HepG2 (cell line): ENCODE measurements at regions not wholly inside any gene's neighbourhood (a gene's known extent, or its start where the extent isn't known, plus 50 kb on each side); places are given as distances from the start of the nearest gene placed in this dataset.

Source experiments
- ATAC-seq: fragments of 200-7000 bp; cut with Tn5 transposase; 3 replicates; pipeline ENCODE4 v1.9.1; 2020; ENCODE audit warnings: mild to moderate bottlenecking, moderate library complexity
- BruUV-seq: library from RNA; stranded (reverse); fragments of 400-500 nt; replicated peaks from 2 replicates; lab custom pipeline; 2021; lab: Mats Ljungman, UMichigan
- CTCF ChIA-PET: fragments of 300-600 bp; formaldehyde crosslinking; extraction: SDS; loops from one replicate; lab custom pipeline; 2021; ENCODE audit warnings: low total read pairs, inconsistent platforms, low intra/inter-chr PET ratio; lab: Yijun Ruan, JAX
- POLR2A ChIA-PET: fragments of 350-600 bp; sonication (Branson Sonifier 250); formaldehyde crosslinking; loops from one replicate; lab custom pipeline; 2020; ENCODE audit warnings: antibody characterized with exemption, inconsistent platforms; lab: Yijun Ruan, JAX
- DNase-seq: peaks from one replicate; pipeline ENCODE4 v3.0.0-alpha.2; 2015; ENCODE audit warnings: low spot score
- FAIRE-seq: peaks from 3 replicates; lab custom pipeline; 2011; peaks lifted over from hg19 to GRCh38; lab: Jason Lieb, UNC
- H2AFZ ChIP-seq: one replicate; pipeline ENCODE4 v1.6.1; 2011; ENCODE audit warnings: low read length, inconsistent platforms
- H3K27ac ChIP-seq: fragments of 300-600 bp; 3 replicates; pipeline ENCODE4 v1.8.0; 2011; ENCODE audit warnings: mixed run types, mild to moderate bottlenecking, mixed read lengths, low read length, inconsistent platforms; ENCODE audit not compliant: insufficient read depth; ENCODE audit errors: extremely low read length
- H3K27me3 ChIP-seq, 2 experiments: fragments of 200-600 bp in 1 of 2; 2 replicates in 1 of 2; 3 replicates in 1 of 2; pipeline versions ENCODE4 v1.6.0 to v1.8.0; 2011; ENCODE audit warnings: low read length in 2 of 2, mild to moderate bottlenecking in 2 of 2, moderate library complexity in 2 of 2, inconsistent platforms in 1 of 2; ENCODE audit not compliant: insufficient read depth in 2 of 2, control insufficient read depth in 1 of 2
- H3K36me3 ChIP-seq, 2 experiments: fragments of 200-600 bp in 1 of 2; replicated peaks in 1 of 2; 2 replicates in 1 of 2; 3 replicates in 1 of 2; pipeline versions ENCODE4 v1.5.1 to v1.8.0; 2011; ENCODE audit warnings: low read length in 2 of 2, inconsistent platforms in 1 of 2; ENCODE audit not compliant: insufficient read depth in 2 of 2, control insufficient read depth in 1 of 2
- H3K4me1 ChIP-seq: 2 replicates; pipeline ENCODE4 v1.5.1; 2012; ENCODE audit warnings: low read length, inconsistent platforms; ENCODE audit not compliant: insufficient read depth
- H3K4me2 ChIP-seq: 2 replicates; pipeline ENCODE4 v1.6.0; 2011; ENCODE audit warnings: low read depth, low read length, inconsistent platforms
- H3K4me3 ChIP-seq, 3 experiments: fragments of 200-600 bp in 1 of 3; sonication (generic), shearing (Covaris generic) in 1 of 3; replicated peaks in 1 of 3; 2 replicates each; pipeline ENCODE4 v1.5.1; 2011 to 2016; ENCODE audit warnings: low read length in 3 of 3, inconsistent platforms in 2 of 3, low read depth in 2 of 3, mild to moderate bottlenecking in 2 of 3, control low read depth in 1 of 3, mixed read lengths in 1 of 3; ENCODE audit not compliant: insufficient read depth in 1 of 3
- H3K79me2 ChIP-seq: one replicate; pipeline ENCODE4 v1.6.1; 2011; ENCODE audit warnings: low read length, inconsistent platforms; ENCODE audit not compliant: insufficient read depth
- H3K9ac ChIP-seq: 2 replicates; pipeline ENCODE4 v1.6.0; 2011; ENCODE audit warnings: mild to moderate bottlenecking, low read depth, low read length, inconsistent platforms; ENCODE audit not compliant: insufficient read depth
- H3K9me3 ChIP-seq: 2 replicates; pipeline ENCODE4 v1.5.1; 2012; ENCODE audit warnings: mild to moderate bottlenecking, low read length
- H4K20me1 ChIP-seq: 2 replicates; pipeline ENCODE4 v1.6.0; 2011; ENCODE audit warnings: inconsistent platforms, mild to moderate bottlenecking, low read length, moderate library complexity; ENCODE audit not compliant: insufficient read depth
- HMG20B ChIP-seq: conservative IDR thresholded peaks from 2 replicates; pipeline ENCODE4 v1.6.1; 2016; ENCODE audit warnings: missing genetic modification reagents, missing compliant biosample characterization
- NAIF1 ChIP-seq: sonication (generic); formaldehyde crosslinking; IDR thresholded peaks from 2 replicates; pipeline ENCODE4 v1.5.0; 2020; ENCODE audit warnings: mild to moderate bottlenecking, missing genetic modification reagents, borderline replicate concordance
- NR1H2 ChIP-seq: sonication (generic); formaldehyde crosslinking; IDR thresholded peaks from 2 replicates; pipeline ENCODE4 v1.8.1; 2022; ENCODE audit warnings: low read depth, missing genetic modification reagents, borderline replicate concordance
- REXO4 ChIP-seq: sonication (generic); formaldehyde crosslinking; IDR thresholded peaks from 2 replicates; pipeline ENCODE4 v1.8.0; 2022; ENCODE audit warnings: missing genetic modification reagents, mild to moderate bottlenecking, borderline replicate concordance
- SNRNP70 ChIP-seq: fragments of 200-400 bp; formaldehyde crosslinking; IDR thresholded peaks from 2 replicates; pipeline ENCODE4 v1.6.1; 2017; ENCODE audit warnings: mild to moderate bottlenecking, low read depth, low read length, moderate library complexity
- SOX6 ChIP-seq, 2 experiments: fragments of 450-650 bp in 1 of 2; sonication (generic) in 1 of 2; formaldehyde crosslinking in 1 of 2; IDR thresholded peaks; 2 replicates each; pipeline versions ENCODE4 v1.4.0 to v1.6.1; 2017 to 2020; ENCODE audit warnings: antibody characterized with exemption in 1 of 2, mild to moderate bottlenecking in 1 of 2, missing genetic modification reagents in 1 of 2
- ZHX2 ChIP-seq, 2 experiments: sonication (generic) in 1 of 2; formaldehyde crosslinking in 1 of 2; IDR thresholded peaks; 2 replicates each; pipeline versions ENCODE4 v1.6.1 to v1.9.0; 2014 to 2022; ENCODE audit warnings: antibody characterized with exemption in 1 of 2, borderline replicate concordance in 1 of 2, inconsistent platforms in 1 of 2, low read depth in 1 of 2, missing genetic modification reagents in 1 of 2
- ZIK1 ChIP-seq: sonication (generic); formaldehyde crosslinking; IDR thresholded peaks from 2 replicates; pipeline ENCODE4 v1.5.0; 2020; ENCODE audit warnings: mild to moderate bottlenecking, low read depth, missing genetic modification reagents, borderline replicate concordance
- ZNF12 ChIP-seq: sonication (generic); formaldehyde crosslinking; IDR thresholded peaks from 2 replicates; pipeline ENCODE4 v1.5.0; 2020; ENCODE audit warnings: missing genetic modification reagents
- ZNF20 ChIP-seq: sonication (generic); formaldehyde crosslinking; IDR thresholded peaks from 2 replicates; pipeline ENCODE4 v1.4.0; 2020; ENCODE audit warnings: mild to moderate bottlenecking, moderate library complexity, missing genetic modification reagents
- ZNF282 ChIP-seq: fragments of 450-650 bp; IDR thresholded peaks from 2 replicates; pipeline ENCODE4 v1.6.1; 2018; ENCODE audit not compliant: partially characterized antibody
- ZNF703 ChIP-seq: sonication (generic); formaldehyde crosslinking; IDR thresholded peaks from 2 replicates; pipeline ENCODE4 v1.5.1; 2020; ENCODE audit warnings: missing genetic modification reagents, mild to moderate bottlenecking, moderate library complexity, borderline replicate concordance
- ZNF770 ChIP-seq: sonication (generic); formaldehyde crosslinking; IDR thresholded peaks from 2 replicates; pipeline ENCODE4 v1.5.0; 2020; ENCODE audit warnings: mild to moderate bottlenecking, missing genetic modification reagents
- WGBS: methylation state at CpG from one replicate; pipeline ENCODE4 v1.1.6; 2017; ENCODE audit warnings: low lambda C conversion rate; 5-methylcytosine and 5-hydroxymethylcytosine counted together
- in situ Hi-C: cut with HindIII; loops from 2 replicates; pipeline ENCODE4 v1.10.0; 2017; ENCODE audit warnings: low pct_unique_long_range_greater_than_20kb; ENCODE audit not compliant: extremely low pct_ligation_motif_present
- intact Hi-C: fragments of 100-400 bp; cut with micrococcal nuclease; formaldehyde crosslinking; loops from one replicate; pipeline ENCODE4 v1.10.0; 2022; ENCODE audit not compliant: unreplicated experiment
- TF ChIP-seq, protein P1 (sequence below): sonication (generic); formaldehyde crosslinking; IDR thresholded peaks from 2 replicates; pipeline ENCODE4; 2020; ENCODE audit warnings: missing genetic modification reagents, mild to moderate bottlenecking, borderline replicate concordance

GRCh38 chr20:23294166-23294565 lies 56.4 kb upstream of the NXT1 start:
- POLR2A ChIA-PET = no interaction called here
- no peak for FAIRE-seq
- TF ChIP-seq ZHX2 (IDR thresholded peaks at IDR 0.05; ENCODE audit: low read depth) (no peak), ZHX2 (CRISPR knock-in tag; IDR thresholded peaks at IDR 0.05; ENCODE audit: borderline replicate concordance) (no peak), ZNF282 (no peak), ZNF20 (CRISPR knock-in tag) (no peak), ZNF703 (CRISPR knock-in tag) (no peak), SOX6 (IDR thresholded peaks at IDR 0.05) (no peak), SOX6 (CRISPR knock-in tag; IDR thresholded peaks at IDR 0.05) (no peak), REXO4 (CRISPR knock-in tag) (no peak), ZIK1 (CRISPR knock-in tag) (no peak), ZNF770 (CRISPR knock-in tag) (no peak), HMG20B (CRISPR knock-in tag) (no peak), SNRNP70 (no peak), ZNF12 (CRISPR knock-in tag) (no peak), NR1H2 (CRISPR knock-in tag) (no peak), NAIF1 (CRISPR knock-in tag) (no peak)
- TF ChIP-seq, protein P1, sequence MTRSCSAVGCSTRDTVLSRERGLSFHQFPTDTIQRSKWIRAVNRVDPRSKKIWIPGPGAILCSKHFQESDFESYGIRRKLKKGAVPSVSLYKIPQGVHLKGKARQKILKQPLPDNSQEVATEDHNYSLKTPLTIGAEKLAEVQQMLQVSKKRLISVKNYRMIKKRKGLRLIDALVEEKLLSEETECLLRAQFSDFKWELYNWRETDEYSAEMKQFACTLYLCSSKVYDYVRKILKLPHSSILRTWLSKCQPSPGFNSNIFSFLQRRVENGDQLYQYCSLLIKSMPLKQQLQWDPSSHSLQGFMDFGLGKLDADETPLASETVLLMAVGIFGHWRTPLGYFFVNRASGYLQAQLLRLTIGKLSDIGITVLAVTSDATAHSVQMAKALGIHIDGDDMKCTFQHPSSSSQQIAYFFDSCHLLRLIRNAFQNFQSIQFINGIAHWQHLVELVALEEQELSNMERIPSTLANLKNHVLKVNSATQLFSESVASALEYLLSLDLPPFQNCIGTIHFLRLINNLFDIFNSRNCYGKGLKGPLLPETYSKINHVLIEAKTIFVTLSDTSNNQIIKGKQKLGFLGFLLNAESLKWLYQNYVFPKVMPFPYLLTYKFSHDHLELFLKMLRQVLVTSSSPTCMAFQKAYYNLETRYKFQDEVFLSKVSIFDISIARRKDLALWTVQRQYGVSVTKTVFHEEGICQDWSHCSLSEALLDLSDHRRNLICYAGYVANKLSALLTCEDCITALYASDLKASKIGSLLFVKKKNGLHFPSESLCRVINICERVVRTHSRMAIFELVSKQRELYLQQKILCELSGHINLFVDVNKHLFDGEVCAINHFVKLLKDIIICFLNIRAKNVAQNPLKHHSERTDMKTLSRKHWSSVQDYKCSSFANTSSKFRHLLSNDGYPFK (CRISPR knock-in tag) = no peak

More at GRCh38 chr20:23294166-23294565, 56.4 kb upstream of the NXT1 start:
- 35% methylated on average over 6 of the region's 6 CpGs for WGBS
- H2AFZ ChIP-seq = no peak overlapping the region
- in situ Hi-C loops = no loop called here
- no peaks in the 10 kb centered on the region for H3K79me2 ChIP-seq
- H3K27ac ChIP-seq = no peak overlapping the region
- BruUV-seq = no TSS peak
- H3K9ac ChIP-seq = no peak overlapping the region
- no peaks in the 10 kb centered on the region for H3K9me3 ChIP-seq
- peaks cover 7% of the 10 kb centered on the region for H3K4me1 ChIP-seq
- ATAC-seq = no peak
- intact Hi-C loops = no loop called here
- no peak overlapping the region for H3K4me2 ChIP-seq
- CTCF ChIA-PET = no interaction called here
- no peak overlapping the region for H3K4me3 ChIP-seq
- DNase-seq = no peak
- H4K20me1 ChIP-seq = no peaks in the 10 kb centered on the region
- peaks cover 0 to 5% of the 10 kb centered on the region in 2 experiments; a peak in 2 of 5 replicates for H3K27me3 ChIP-seq
- no peaks in the 10 kb centered on the region for H3K36me3 ChIP-seq
